Adipocyte (in vitro differentiated cells): ENCODE measurements at regions not wholly inside any gene's neighbourhood (a gene's known extent, or its start where the extent isn't known, plus 50 kb on each side); places are given as distances from the start of the nearest gene placed in this dataset.

Experiments
- DNase-seq: peaks from one replicate; pipeline ENCODE4 v3.0.0-alpha.2; 2015; ENCODE audit warnings: low read depth
- H3K27me3 ChIP-seq: replicated peaks from 2 replicates; pipeline ENCODE4 v1.7.0; 2013; ENCODE audit warnings: mild to moderate bottlenecking, low read length, moderate library complexity; ENCODE audit not compliant: control insufficient read depth, insufficient read depth
- H3K36me3 ChIP-seq: 2 replicates; pipeline ENCODE4 v1.7.0; 2013; ENCODE audit warnings: low read length, mild to moderate bottlenecking, moderate library complexity; ENCODE audit not compliant: control insufficient read depth, insufficient read depth, severe bottlenecking
- H3K4me1 ChIP-seq: 2 replicates; pipeline ENCODE4 v1.7.0; 2013; ENCODE audit warnings: mild to moderate bottlenecking, low read length, moderate library complexity; ENCODE audit not compliant: control insufficient read depth, insufficient read depth
- H3K4me3 ChIP-seq: 2 replicates; pipeline ENCODE4 v1.7.0; 2013; ENCODE audit warnings: mild to moderate bottlenecking, low read length, moderate library complexity
- H3K9ac ChIP-seq: 2 replicates; pipeline ENCODE4 v1.7.0; 2013; ENCODE audit warnings: mild to moderate bottlenecking, low read length, moderate library complexity
- H3K9me3 ChIP-seq: 2 replicates; pipeline ENCODE4 v1.7.0; 2013; ENCODE audit warnings: mild to moderate bottlenecking, low read length, moderate library complexity; ENCODE audit not compliant: control insufficient read depth

DNA sequence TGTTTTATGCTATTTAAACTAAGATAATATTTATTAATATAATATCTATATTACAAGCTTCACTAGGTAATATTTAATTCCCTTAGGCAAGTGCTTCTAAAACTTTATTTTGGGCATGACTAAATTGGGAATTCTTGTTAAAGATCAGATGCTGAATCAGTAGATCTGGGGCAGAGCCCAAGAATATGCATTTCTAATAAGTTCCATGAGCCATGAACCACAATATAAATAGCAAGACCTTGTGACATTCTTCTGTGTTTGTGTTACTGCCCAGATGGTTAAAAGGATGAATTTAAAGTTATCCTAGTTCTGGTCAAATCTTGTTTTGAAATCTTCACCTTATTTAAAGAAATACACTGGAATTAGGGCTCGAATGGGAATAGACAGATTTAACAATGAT lies 258.4 kb upstream of the CACNA2D1 start:
- Histone ChIP-seq H3K27me3 (no peaks in the 10 kb centered on the region), H3K4me3 (no peak overlapping the region), H3K9me3 (no peaks in the 10 kb centered on the region), H3K4me1 (peaks cover 2% of the 10 kb centered on the region), H3K36me3 (no peaks in the 10 kb centered on the region), H3K9ac (no peak overlapping the region)
- peak; percentile 31 for DNase-seq

DNA sequence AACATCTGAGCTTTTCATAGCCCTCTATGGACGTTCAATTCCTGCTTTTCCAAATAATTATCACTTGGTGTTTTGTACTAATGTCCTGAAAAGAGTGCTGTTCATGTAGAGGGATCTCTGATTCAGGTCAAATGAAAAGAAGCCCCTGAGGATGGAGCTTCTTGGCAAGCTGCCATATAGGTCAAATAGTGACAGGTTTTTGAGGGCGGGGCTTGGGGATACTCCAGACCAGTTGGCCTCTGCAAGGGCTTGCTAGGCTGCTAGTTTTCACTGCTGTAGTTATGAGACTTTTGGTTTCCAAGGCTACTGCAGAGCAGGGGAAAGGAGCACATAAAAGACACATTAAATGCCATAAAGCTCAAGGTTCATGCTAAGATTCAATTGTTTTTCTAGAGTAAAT lies 257.2 kb upstream of the CACNA2D1 start:
- DNase-seq = no peak
- Histone ChIP-seq H3K27me3 (no peaks in the 10 kb centered on the region), H3K4me1 (peaks cover 2% of the 10 kb centered on the region), H3K9me3 (no peaks in the 10 kb centered on the region), H3K4me3 (no peak overlapping the region), H3K9ac (no peak overlapping the region), H3K36me3 (no peaks in the 10 kb centered on the region)

DNA sequence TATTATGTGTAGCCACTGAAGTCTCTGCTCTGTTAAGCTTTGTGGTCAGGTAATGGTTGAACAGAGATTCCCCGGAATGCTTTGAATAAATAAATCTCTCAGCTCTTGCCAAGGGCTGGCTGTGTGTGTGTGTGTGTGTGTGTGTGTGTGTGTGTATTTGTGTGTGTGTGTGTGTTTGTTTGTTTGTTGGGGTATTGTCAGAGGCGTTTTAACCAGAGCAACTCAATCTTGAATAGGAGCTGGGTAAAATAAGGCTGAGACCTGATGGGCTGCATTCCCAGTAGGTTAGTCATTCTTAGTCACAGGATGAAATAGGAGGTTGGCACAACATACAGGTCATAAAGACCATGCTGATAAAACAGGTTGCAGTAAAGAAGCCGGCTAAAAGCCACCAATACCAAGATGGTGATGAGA lies 256.2 kb upstream of the CACNA2D1 start:
- DNase-seq = no peak
- Histone ChIP-seq H3K27me3 (no peaks in the 10 kb centered on the region), H3K9me3 (no peaks in the 10 kb centered on the region), H3K36me3 (no peaks in the 10 kb centered on the region), H3K4me3 (no peak overlapping the region), H3K4me1 (peaks cover 2% of the 10 kb centered on the region), H3K9ac (no peak overlapping the region)

DNA sequence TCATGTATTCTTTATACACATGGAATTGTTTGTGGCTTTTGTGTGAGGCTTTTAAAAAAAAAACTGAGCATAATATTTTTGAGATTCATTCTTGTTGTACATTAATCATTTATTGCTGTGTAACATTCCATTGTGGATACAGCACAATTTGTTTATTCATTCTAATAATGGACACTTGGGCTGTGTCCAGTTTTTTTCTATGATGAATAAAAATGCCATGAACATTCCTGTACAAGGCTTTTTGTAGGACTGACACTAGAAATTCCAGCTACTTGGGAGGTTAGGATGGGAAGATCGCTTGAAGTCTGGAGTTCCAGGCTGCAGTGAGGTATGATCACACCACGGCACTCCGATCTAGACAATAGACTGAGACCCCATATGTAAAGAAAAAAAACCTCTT lies 254.3 kb upstream of the CACNA2D1 start:
- Histone ChIP-seq H3K4me3 (no peak overlapping the region), H3K9me3 (no peaks in the 10 kb centered on the region), H3K27me3 (no peaks in the 10 kb centered on the region), H3K4me1 (no peaks in the 10 kb centered on the region), H3K36me3 (no peaks in the 10 kb centered on the region), H3K9ac (no peak overlapping the region)
- DNase-seq = no peak

DNA sequence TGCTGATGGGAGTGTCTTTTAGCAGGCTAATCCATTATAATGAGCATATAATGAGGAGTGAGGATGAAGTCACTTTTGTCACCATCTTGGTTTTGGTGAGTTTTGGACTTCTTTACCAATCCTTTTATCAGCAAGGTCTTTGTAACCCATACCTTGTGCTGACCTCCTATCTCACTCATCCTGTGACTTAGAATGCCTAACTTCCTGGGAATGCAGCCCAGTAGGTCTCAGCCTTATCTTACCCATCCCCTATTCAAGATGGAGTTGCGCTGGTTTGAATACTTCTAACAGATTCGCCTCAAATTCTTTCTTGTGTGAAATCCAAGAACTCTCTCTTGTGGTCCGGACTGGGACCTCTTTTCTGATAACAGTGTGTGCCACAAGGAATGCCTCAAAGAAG lies 253.1 kb upstream of the CACNA2D1 start:
- no peak overlapping the region for H3K9ac ChIP-seq
- no peak for DNase-seq
- no peaks in the 10 kb centered on the region for H3K36me3 ChIP-seq
- no peaks in the 10 kb centered on the region for H3K4me1 ChIP-seq
- no peaks in the 10 kb centered on the region for H3K9me3 ChIP-seq
- no peak overlapping the region for H3K4me3 ChIP-seq
- H3K27me3 ChIP-seq = no peaks in the 10 kb centered on the region

DNA sequence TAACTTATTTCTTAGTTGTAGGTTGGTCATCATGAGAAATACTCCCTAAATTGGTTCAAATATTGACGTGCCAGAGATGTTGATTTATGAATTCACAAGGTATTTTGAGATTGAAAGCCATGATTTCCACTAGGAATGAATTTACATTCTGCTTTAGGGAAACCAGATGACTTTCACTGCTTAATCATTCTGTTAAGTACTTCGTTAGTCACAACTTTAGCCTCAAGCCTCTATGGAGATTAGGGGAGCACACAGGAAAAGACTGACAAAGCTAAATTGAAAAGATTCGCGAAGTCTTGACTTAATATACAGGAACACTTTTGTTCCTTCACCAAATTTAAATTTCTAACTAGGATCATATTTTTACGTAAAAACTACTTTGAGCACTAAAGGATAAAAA lies 250.4 kb upstream of the CACNA2D1 start:
- Histone ChIP-seq H3K4me3 (no peak overlapping the region), H3K4me1 (no peaks in the 10 kb centered on the region), H3K27me3 (no peaks in the 10 kb centered on the region), H3K36me3 (no peaks in the 10 kb centered on the region), H3K9ac (no peak overlapping the region), H3K9me3 (no peaks in the 10 kb centered on the region)
- no peak for DNase-seq

DNA sequence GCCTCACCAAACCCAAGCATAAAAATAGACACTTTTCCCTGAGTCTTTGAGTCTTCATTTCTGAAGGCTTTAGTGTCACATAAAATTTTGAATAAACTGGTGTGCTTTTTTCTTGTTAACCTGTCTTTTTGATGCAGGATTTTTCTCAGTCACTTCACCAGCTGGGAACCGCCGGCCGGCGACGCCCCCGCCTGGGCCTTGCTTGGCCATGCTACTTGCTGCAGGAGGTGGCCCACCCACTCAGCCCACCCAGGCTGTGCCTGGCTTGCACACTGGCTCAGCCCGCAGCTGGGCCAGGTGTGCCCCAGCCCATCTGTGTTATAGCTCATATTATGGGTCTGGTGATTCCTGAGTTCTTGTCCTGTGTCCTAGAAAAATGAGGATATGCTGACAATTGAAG lies 247.4 kb upstream of the CACNA2D1 start:
- H3K9me3 ChIP-seq = no peaks in the 10 kb centered on the region
- H3K9ac ChIP-seq = no peak overlapping the region
- no peaks in the 10 kb centered on the region for H3K36me3 ChIP-seq
- H3K4me3 ChIP-seq = no peak overlapping the region
- no peaks in the 10 kb centered on the region for H3K27me3 ChIP-seq
- H3K4me1 ChIP-seq = no peaks in the 10 kb centered on the region
- DNase-seq = no peak

DNA sequence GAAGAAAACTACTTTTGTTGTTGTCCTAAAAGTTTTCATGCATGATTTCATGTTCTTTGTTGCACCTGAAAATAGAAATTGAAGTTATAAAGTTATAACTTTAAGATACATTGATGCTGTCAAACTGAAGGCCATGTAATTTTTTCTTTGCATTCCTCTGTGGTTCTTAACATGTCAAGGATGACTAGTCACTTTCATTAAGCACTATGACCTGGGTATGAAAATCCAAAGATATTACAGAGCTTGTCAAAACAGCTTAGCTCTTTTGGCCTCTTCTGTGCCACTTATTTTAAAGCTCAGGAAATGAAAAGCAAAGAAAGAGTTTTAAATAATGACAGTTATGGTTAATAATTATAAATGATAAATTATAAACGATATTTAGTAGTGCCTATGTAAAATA lies 241.6 kb upstream of the CACNA2D1 start:
- no peaks in the 10 kb centered on the region for H3K27me3 ChIP-seq
- no peaks in the 10 kb centered on the region for H3K36me3 ChIP-seq
- H3K4me1 ChIP-seq = no peaks in the 10 kb centered on the region
- no peak for DNase-seq
- H3K9ac ChIP-seq = no peak overlapping the region
- H3K4me3 ChIP-seq = no peak overlapping the region
- H3K9me3 ChIP-seq = no peaks in the 10 kb centered on the region

DNA sequence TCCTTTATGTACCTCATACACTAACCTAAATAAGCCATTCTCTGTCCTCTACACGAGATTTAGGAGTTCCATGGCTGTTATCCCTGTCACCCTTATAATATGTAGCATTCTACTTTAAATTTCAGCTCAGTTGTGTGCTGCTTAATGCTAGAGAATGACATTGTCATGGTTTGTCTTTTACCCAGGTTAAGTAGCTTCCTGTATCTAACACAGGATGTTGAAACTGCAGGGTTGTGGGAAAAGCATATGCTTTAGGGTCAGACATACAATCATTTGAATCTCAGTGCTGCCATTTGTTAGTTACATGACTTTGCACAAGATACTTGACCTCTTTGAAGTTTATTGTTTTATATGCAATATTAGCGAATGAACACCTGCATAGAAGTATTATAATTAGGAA lies 235.1 kb upstream of the CACNA2D1 start:
- Histone ChIP-seq H3K9ac (no peak overlapping the region), H3K36me3 (no peaks in the 10 kb centered on the region), H3K9me3 (peaks cover 2% of the 10 kb centered on the region), H3K27me3 (no peaks in the 10 kb centered on the region), H3K4me1 (no peaks in the 10 kb centered on the region), H3K4me3 (no peak overlapping the region)
- no peak for DNase-seq

DNA sequence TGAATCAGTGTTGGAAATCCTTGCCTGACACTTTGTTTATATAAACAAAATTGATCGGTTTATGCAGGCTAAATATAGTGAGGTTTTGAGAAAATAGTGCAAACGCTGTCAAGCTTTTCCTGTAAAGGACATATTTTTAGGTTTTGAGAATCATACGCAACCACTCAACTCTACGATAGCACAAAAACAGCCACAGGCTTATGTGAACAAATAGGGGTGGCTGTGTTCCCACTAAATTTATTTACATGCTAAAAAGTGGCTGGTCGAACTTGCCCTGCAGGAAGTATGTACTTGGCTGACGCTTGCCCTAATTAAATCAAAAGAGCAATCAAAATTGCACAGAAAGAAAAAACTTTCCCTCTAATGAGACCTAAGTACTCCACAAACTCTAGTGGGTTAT lies 234.7 kb upstream of the CACNA2D1 start:
- Histone ChIP-seq H3K4me1 (no peaks in the 10 kb centered on the region), H3K4me3 (no peak overlapping the region), H3K9me3 (peaks cover 2% of the 10 kb centered on the region), H3K27me3 (no peaks in the 10 kb centered on the region), H3K9ac (no peak overlapping the region), H3K36me3 (no peaks in the 10 kb centered on the region)
- DNase-seq = no peak

DNA sequence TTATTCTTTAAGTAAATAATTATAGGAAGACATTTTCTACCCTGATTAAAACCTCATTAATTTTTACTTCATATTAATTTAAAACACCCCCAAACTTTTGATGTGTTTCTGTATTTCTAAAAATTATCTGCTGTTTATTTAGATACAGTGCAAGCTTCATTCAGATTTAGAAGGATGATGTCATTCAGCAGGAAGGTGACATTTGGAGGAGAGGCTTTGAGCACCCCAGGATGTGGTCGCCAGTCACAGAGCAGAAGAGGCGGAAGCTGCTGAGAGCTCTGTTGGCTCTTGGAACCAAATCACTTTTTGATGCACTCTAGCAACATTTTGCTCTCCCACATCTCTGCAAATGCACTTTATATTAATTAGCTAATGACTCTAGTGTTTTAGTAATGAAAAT lies 233.9 kb upstream of the CACNA2D1 start:
- Histone ChIP-seq H3K9ac (no peak overlapping the region), H3K36me3 (no peaks in the 10 kb centered on the region), H3K9me3 (peaks cover 2% of the 10 kb centered on the region), H3K4me3 (no peak overlapping the region), H3K4me1 (no peaks in the 10 kb centered on the region), H3K27me3 (no peaks in the 10 kb centered on the region)
- no peak for DNase-seq

DNA sequence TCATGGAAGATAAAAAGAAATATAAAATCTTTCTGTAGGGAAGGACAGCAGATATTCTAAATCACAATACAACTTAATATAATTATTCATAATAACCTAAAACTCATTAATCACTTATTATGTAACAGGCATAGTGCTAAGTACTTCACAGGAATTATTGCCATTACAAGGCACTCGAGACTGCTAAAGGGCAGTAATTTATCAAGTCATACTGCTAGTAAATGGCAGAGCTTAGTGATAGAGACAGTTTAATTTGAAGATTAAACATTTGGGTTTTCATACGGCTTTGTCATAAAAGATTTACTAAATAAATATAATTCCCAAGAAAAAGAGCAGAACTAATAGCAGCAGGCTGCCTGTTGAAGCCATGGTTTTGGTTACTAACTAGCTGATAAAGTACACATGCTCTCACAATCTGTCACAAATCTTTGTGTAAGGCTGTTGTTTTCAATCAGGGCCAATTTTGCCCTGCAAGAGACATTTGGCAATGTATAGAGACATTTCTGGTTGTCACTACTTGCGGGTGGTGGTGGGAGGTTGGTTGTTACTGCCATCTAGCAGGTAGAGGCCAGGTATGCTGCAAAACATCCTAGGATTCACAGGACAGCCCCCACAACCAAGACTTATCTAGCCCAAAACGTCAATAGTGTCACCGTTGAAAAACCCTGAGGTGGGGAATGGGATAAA lies 233.3 kb upstream of the CACNA2D1 start:
- H3K4me3 ChIP-seq = no peak overlapping the region
- no peak overlapping the region for H3K9ac ChIP-seq
- no peaks in the 10 kb centered on the region for H3K27me3 ChIP-seq
- H3K36me3 ChIP-seq = no peaks in the 10 kb centered on the region
- H3K4me1 ChIP-seq = no peaks in the 10 kb centered on the region
- DNase-seq = no peak
- peaks cover 2% of the 10 kb centered on the region for H3K9me3 ChIP-seq
